ENCODE measurements at regions not wholly inside any gene's neighbourhood (a gene's known extent, or its start where the extent isn't known, plus 50 kb on each side); places are given as distances from the start of the nearest gene placed in this dataset.

DNA sequence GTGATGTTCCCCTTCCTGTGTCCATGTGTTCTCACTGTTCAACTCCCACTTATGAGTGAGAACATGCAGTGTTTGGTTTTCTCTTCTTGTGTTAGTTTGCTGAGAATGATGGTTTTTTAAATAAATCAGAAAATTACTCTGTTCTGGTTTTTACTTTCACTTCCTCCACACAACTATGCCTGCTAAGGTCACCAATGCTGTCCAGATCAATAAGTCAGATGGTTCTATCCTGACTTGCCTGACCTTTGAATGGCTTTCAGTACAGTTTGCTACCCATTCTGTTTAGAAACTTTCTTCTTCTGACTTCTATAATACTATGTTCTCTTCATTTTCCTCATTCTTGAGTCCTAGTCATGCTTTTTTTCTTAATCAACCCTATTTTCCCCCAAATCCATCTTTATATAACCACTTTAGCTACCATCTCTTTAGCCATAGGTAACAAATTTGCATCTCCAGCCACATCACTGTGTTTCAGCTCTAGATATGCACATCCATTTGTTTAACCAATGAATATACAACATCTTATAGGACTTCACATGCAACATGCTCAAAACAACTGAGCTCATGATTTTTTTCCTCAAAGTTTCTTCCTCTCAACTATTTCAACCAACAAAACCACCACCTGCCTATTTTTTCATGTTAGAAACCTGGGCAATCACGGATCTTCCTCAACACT lies 58.8 kb upstream of the SLC38A11 start:
- no peak for DNase-seq (ENCODE audit: low read depth)
- TF ChIP-seq, protein P1, sequence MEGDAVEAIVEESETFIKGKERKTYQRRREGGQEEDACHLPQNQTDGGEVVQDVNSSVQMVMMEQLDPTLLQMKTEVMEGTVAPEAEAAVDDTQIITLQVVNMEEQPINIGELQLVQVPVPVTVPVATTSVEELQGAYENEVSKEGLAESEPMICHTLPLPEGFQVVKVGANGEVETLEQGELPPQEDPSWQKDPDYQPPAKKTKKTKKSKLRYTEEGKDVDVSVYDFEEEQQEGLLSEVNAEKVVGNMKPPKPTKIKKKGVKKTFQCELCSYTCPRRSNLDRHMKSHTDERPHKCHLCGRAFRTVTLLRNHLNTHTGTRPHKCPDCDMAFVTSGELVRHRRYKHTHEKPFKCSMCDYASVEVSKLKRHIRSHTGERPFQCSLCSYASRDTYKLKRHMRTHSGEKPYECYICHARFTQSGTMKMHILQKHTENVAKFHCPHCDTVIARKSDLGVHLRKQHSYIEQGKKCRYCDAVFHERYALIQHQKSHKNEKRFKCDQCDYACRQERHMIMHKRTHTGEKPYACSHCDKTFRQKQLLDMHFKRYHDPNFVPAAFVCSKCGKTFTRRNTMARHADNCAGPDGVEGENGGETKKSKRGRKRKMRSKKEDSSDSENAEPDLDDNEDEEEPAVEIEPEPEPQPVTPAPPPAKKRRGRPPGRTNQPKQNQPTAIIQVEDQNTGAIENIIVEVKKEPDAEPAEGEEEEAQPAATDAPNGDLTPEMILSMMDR (conservative IDR thresholded peaks at IDR 0.05; ENCODE audit: low read length), result no peak
- no peak overlapping the region for H3K4me3 ChIP-seq (ENCODE audit: low read length)

GRCh38 chr2:165011199-165011598 lies 55.9 kb upstream of the SLC38A11 start:
- TF ChIP-seq, protein P1 (conservative IDR thresholded peaks at IDR 0.05; ENCODE audit: low read length), result no peak
- DNase-seq (ENCODE audit: low read depth), result no peak

GRCh38 chr2:165010556-165010955 lies 55.2 kb upstream of the SLC38A11 start:
- DNase-seq (ENCODE audit: low read depth), result no peak
- TF ChIP-seq, protein P1 (conservative IDR thresholded peaks at IDR 0.05; ENCODE audit: low read length), result no peak
- H3K4me3 ChIP-seq (ENCODE audit: low read length), result no peak overlapping the region

More at GRCh38 chr2:165011199-165011598, 55.9 kb upstream of the SLC38A11 start:
- no peak overlapping the region for H3K4me3 ChIP-seq (ENCODE audit: low read length)

DNA sequence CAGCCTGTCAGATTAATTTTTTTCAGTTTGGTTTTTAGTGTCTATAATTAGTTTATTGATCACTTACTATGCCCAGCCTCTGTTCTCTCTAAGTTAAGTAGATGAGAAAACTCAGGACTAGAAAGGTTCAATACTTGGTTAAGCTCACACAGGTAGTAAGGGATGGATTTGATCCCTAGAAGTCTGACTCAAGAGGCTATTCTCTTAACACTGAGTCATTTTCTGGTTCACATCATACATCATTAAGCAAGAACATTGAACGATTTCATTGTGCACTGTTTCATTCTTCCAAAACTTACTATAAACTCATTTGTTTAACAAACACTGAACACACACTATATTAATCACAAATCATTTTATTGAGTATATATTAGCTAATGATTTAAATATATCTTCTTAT lies 54.1 kb upstream of the SLC38A11 start:
- DNase-seq (ENCODE audit: low read depth), result no peak
- H3K4me3 ChIP-seq (ENCODE audit: low read length), result no peak overlapping the region
- TF ChIP-seq, protein P1 (conservative IDR thresholded peaks at IDR 0.05; ENCODE audit: low read length), result no peak

DNA sequence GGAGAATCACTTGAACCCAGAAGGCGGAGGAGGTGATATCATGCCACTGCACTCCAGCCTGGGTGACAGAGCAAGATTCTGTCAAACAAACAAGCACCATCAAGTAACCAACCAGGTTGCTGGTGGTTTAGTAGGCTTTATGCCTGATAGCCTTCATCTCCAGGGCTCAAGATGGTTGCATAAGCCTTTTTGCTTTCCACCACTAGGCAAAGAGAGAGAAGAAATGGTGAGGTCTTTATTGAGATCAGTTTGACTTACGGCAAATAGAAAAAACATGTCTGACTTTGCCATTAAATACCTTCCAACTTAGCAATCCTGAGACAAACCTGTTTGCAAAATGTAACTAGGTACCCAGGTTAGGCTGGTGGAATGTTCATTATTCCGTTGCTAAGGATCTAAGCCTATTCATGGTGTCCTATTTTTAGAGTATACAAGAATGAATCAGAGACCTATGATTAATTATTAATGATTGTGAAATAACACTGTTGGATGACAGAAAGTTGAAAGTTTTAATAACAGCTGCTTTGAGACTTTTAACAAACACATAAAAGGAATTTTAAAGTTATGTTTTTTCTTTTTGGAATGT lies 53.5 kb upstream of the SLC38A11 start:
- TF ChIP-seq, protein P1 (conservative IDR thresholded peaks at IDR 0.05; ENCODE audit: low read length), result no peak
- no peak for DNase-seq (ENCODE audit: low read depth)
- H3K4me3 ChIP-seq (ENCODE audit: low read length), result no peak overlapping the region

DNA sequence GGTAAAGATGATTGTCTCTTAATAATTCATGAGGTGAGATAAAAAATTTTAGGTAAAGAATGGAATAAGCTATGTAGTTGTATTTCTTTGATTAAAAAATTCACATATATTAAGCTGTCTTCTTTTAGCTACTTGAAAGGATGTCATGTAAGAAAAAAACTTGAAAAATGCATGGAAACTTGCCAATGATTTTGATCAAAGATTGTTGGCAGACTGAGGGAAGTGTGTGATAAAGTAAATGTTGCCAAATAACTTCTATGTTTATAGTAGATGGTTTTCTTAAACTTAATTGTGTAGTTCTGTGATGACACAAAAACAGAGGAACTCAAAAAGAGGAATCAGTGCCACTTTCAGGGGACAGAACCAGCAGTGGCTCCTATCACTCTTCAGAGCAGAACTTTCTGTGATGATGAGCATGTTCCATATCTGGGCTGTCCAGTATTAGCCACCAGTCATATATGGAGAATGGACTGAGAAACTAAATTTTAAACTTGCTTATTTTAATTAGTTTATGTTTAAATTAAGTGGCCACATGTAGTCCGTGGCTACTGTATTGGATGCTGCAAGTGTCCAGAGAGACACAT lies 51.9 kb upstream of the SLC38A11 start:
- TF ChIP-seq, protein P1 (conservative IDR thresholded peaks at IDR 0.05; ENCODE audit: low read length), result no peak
- H3K4me3 ChIP-seq (ENCODE audit: low read length), result no peak overlapping the region
- no peak for DNase-seq (ENCODE audit: low read depth)

All from AG10803 (cell line).